ENCODE measurements at regions not wholly inside any gene's neighbourhood (a gene's known extent, or its start where the extent isn't known, plus 50 kb on each side); places are given as distances from the start of the nearest gene placed in this dataset.
A peak's percentile ranks its signal among the peaks of the same experiment; 100 is the strongest.

DNA sequence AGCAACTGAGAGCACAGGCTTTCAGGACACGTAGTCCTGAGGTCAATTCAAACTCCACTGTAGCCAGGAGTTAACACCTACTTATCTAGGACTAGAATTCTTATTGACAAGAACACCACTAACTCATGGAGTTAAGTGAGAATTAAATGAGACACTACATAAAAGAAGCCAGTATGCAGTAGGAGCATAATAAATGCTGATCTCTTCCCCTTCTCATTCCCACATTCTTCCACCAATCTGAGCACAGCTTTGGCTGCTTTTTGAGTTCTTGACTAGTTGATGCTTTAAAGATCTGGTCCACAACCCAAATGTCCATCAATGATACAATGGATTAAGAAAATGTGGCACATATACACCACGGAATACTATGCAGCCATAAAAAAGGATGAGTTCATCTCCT lies 55.2 kb downstream of the TTC32 start:
- DNase-seq (ENCODE audit: low read depth), result no peak

GRCh38 chr2:19846030-19846429 lies 55.8 kb downstream of the TTC32 start:
- no peak for DNase-seq (ENCODE audit: low read depth)

DNA sequence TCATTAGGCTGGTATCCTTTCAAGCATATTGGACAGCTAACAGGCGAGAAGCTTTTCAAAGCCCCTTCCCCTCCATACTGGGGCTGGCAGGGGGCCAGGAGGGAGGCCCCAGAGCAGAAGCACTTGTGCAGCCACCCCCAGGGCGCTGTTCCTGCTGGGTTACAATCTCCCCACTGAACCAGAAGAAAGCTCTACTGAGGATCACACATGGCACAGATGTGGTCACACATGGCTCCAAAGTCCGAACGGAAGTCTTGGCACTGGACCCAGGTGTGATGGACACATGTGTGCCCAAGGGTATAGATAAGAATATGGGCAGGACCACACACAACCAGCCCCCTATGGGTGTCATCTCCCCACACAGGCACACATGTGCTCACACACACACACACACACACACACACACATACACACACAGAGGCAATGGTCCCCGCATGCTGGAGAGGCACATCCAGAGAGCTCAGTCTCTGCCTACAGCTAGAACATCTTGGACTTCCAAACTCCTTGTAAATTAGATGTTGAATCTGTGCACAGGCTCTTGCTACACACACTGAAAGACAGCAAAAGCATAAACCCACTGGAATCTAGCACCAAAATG lies 56.4 kb downstream of the TTC32 start:
- peak; percentile 42 for DNase-seq (ENCODE audit: low read depth)

GRCh38 chr2:19844750-19845149 lies 57.0 kb downstream of the TTC32 start:
- DNase-seq (ENCODE audit: low read depth), result no peak

GRCh38 chr2:19843992-19844515 lies 57.7 kb downstream of the TTC32 start:
- DNase-seq (ENCODE audit: low read depth), result no peak

DNA sequence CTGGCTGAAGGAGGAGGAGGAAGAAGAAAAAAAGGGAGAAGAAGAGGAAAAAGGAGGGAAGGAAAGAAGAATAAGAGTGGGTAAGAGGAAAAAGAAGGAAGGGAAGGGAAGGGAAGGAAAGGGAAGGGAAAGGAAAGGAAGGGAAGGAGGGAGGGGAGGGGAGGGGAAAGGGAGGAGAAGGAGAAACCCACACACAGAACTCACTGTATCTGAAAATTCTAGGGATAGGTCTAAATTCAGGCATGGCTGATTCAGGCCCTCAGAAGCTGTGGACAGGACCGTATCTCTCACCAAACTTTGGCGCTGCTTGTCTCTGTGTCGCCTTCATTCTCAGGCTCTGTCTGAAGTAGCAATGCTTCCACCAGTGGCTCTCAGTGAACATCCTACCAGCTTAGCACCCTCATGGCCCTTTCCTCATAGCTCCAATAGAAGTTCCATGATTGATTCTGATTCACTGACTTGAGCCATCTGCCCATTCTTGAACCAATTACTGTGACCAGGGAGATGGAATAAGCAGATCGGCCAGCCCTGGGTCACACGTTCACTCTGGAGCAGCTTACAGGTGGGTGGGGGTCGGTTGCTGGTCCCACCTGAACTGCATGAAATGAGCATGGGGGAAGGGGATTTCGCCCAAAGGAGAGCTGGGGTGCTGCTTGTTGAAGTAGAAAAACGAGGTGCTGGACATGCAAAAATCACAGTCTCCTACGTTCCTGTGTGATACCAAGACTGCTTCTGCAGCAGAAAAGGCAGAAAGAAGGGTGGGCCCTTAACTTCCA lies 59.7 kb downstream of the TTC32 start:
- DNase-seq (ENCODE audit: low read depth), result no peak

- DNase-seq (ENCODE audit: low read depth), result no peak
These were observed 62.3 kb downstream of the TTC32 start for GRCh38 chr2:19839438-19839837.

- DNase-seq (ENCODE audit: low read depth), result peak; percentile 37
These were observed 63.2 kb downstream of the TTC32 start for GRCh38 chr2:19838616-19839015.

- DNase-seq (ENCODE audit: low read depth), result peak; percentile 60
These were observed 64.5 kb downstream of the TTC32 start for GRCh38 chr2:19837235-19837766.

DNA sequence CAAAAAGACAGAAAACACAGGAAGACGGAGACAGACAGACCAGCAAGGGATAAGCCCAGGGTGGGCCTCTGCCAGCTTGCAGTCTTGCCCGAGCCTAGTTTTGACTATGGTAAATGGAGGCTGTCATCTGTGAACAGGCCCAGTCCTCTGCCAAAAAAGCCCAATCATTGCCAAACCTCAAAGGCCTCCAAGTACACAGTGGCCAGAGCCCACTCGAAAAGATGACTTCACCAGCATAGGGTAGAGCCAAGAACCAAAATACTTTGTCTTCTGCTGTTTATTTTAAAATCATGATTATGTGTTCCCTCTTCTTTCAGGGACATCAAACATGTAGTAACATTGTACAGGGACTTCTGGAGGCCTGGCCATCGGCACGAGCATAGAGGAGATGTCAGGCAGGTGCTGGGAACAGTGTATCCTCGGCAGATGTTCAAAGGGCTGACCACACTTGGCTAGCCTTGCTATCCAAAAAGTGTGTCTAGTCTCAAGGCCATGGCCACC lies 66.0 kb downstream of the TTC32 start:
- DNase-seq (ENCODE audit: low read depth), result peak; percentile 31

- no peak for DNase-seq (ENCODE audit: low read depth)
These were observed 67.8 kb downstream of the TTC32 start for GRCh38 chr2:19833978-19834377.

DNA sequence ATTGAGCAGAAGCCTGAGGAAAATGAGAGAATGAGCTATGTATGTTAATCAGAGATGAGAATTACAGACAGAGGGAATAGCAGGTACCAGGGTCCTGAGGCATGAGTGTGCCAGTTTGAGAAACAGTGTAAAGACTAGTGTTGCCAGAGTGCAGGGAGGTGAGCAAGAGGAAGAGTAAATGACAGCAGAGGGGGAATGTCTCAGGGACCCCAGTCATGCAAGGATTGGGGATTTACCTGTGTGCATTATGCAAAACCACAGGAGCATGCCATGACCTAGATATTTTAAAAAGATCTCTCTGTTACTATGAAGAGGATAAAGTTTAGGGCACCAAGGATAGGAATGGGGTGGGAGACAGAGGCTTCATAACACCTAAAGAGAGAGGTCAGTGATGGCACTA lies 72.1 kb downstream of the TTC32 start:
- no peak for DNase-seq (ENCODE audit: low read depth)

DNA sequence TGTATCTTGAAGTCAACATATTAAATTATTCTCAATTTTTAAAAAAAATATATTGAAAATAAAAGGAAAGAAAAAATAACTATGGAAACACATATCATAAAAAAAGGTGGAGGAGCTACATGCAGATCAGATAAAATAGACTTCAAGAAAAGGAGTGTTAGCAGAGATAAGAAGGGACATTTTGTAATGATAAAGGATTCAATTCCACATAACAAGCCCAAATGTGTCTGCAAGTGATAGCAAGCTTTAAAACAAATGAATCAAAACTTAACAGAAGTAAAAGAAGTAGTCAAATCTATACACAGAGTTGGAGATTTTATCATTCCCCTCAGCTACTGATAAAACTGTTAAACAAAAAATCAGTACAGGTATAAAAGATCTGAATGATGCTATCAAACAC lies 74.9 kb downstream of the TTC32 start:
- DNase-seq (ENCODE audit: low read depth), result no peak

DNA sequence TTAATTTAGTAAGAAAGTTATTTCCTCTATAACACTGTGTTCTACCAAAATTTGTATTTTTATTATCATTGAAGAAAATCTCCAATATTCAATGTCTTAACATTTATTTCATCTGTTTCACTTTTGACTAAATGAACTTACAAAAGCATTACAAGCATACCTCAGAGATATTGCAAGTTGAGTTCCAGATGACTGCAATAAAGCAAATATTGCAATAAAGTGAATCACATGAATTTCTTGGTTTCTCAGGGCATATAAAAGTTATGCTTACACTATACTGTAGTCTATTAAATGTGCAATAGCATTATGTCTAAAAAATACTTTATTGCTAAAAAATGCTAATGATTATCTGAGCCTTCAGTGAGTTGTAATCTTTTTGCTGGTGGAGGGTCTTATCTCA lies 78.3 kb downstream of the TTC32 start:
- DNase-seq (ENCODE audit: low read depth), result no peak

- peak; percentile 100 for DNase-seq (ENCODE audit: low read depth)
These were observed 82.4 kb downstream of the TTC32 start for GRCh38 chr2:19819097-19820065.

GRCh38 chr2:19818543-19818942 lies 83.2 kb downstream of the TTC32 start:
- no peak for DNase-seq (ENCODE audit: low read depth)

DNA sequence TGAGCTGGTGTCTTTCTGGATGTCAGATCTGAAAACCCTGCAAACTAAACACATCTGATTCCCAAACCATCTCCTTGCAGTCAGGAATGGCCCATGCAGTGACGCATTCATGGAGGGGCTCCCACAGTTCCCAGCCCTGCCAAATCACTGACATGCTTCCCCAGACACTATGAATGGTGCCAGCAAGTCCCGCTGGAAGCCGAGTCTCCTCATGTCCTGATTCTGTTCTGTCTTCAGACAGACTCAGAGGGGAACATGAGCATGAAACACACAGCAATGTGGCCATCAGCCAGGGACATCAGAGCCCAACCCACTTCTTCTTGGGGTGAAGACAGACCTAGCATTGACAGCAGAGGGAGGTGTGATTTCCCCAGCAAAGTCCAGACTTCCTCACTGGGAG lies 83.7 kb downstream of the TTC32 start:
- no peak for DNase-seq (ENCODE audit: low read depth)

- no peak for DNase-seq (ENCODE audit: low read depth)
These were observed 86.0 kb downstream of the TTC32 start for GRCh38 chr2:19815746-19816145.

DNA sequence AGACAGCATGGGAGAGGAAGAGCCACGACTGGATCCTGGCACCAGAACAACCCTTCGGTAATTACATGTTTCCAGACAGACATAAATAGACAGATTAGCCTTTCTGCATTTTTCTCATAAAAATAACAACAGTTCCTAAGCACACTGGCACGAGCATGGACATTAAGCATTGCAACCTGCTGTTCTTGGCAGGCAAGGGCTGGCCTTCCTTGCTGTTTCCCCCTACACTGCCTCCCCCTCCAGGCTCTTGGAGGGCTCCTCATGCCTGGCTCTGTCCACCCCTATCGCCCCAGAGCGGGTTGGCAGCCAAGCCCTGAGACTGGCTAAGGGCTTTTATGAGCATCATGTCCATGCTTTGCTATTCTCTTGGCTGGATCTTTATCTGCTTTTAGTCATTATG lies 89.6 kb downstream of the TTC32 start:
- no peak for DNase-seq (ENCODE audit: low read depth)

- DNase-seq (ENCODE audit: low read depth), result no peak
These were observed 90.6 kb downstream of the TTC32 start for GRCh38 chr2:19811186-19811585.

- DNase-seq (ENCODE audit: low read depth), result peak; percentile 76
These were observed 91.1 kb downstream of the TTC32 start for GRCh38 chr2:19810637-19811036.

DNA sequence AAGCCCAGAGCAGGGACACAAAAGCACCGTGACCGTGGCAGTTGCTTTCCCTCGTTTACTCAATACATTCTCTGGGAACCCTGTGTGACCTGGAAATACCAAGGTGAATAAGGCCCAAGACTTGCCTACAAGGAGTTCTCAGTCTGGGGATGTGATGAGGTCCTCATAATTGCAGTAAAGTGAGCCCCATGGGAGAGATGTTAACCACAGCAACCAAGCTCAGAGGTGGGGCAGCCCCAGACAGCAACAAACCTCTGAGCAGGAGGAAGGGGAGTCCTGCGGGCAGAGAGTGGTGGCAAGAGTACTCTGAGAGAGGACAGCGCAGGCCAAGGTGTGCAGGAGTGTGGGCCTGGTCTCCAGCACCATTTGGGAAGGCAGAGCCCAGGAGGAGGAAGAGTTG lies 91.6 kb downstream of the TTC32 start:
- no peak for DNase-seq (ENCODE audit: low read depth)

Data from RPMI7951 (cell line).